ENCODE measurements at regions not wholly inside any gene's neighbourhood (a gene's known extent, or its start where the extent isn't known, plus 50 kb on each side); places are given as distances from the start of the nearest gene placed in this dataset.
A peak's percentile ranks its signal among the peaks of the same experiment; 100 is the strongest.
"Not testable (repeated sequence)": the region's sequence is repeated elsewhere in the genome, so short reads cannot be mapped to it uniquely, and the experiment has no call there.

- no peaks in the 10 kb centered on the region for H3K36me3 Mint-ChIP-seq
- H3K9me3 Mint-ChIP-seq: no peaks in the 10 kb centered on the region
- peak overlapping the region in 1 of 2 donors; percentile 72 for H3K27ac Mint-ChIP-seq
- DNase-seq (ENCODE audit: low spot score in 2 of 2) (no peak), ATAC-seq (no peak)
Observed at GRCh38 chr12:32010631-32011336, 51.6 kb downstream of the RESF1 start.

GRCh38 chr12:32012249-32012785, 53.1 kb downstream of the RESF1 start:
- H3K27ac Mint-ChIP-seq: peak overlapping the region; percentile 6 to 52
- no peaks in the 10 kb centered on the region for H3K36me3 Mint-ChIP-seq
- ATAC-seq: no peak
- no peak for DNase-seq (ENCODE audit: low spot score in 2 of 2)
- no peaks in the 10 kb centered on the region for H3K9me3 Mint-ChIP-seq

GRCh38 chr12:32015036-32015435, 55.8 kb downstream of the RESF1 start:
- no peaks in the 10 kb centered on the region for H3K36me3 Mint-ChIP-seq
- DNase-seq (ENCODE audit: low spot score in 2 of 2): no peak
- H3K27ac Mint-ChIP-seq: no peak overlapping the region
- no peak for ATAC-seq
- no peaks in the 10 kb centered on the region for H3K9me3 Mint-ChIP-seq

DNA sequence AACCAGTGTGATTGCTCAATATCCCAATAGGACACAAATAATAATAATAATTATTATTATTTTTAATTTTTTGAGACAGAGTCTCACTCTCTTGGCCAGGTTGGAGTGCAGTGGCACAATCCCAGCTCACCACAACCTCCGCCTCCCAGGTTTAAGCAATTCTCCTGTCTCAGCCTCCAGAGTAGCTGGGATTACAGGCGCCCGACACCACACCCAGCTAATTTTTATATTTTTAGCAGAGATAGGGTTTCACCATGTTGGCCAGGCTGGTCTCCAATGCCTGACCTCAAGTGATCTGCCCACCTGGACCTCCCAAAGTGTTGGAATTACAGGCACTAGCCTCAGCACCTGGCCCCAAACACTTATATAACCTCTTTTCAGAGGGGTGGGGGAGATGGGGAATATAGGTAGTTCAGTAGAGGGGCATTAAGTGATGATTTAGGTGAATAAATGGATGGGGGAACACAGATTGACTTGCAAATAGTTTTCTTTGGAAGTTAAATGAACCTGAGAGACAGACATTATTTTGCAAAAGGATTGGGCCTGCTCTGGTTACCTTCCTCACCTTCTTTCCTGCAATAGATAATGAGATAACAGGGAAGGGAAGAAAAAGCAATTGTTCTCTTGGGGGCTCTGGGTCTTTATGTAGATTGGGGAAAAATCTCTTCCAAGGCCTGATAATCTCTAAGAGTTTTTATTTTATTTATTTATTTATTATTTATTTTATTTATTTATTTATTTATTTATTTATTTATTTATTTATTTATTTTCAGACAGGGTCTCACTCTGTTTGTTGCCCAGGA, 57.7 kb downstream of the RESF1 start:
- DNase-seq (ENCODE audit: low spot score in 2 of 2) (no peak), ATAC-seq (no peak)
- Mint-ChIP-seq H3K27ac (no peak overlapping the region), H3K9me3 (peaks cover 0 to 6% of the 10 kb centered on the region in 2 donors), H3K36me3 (peaks cover 0 to 5% of the 10 kb centered on the region in 2 donors)

DNA sequence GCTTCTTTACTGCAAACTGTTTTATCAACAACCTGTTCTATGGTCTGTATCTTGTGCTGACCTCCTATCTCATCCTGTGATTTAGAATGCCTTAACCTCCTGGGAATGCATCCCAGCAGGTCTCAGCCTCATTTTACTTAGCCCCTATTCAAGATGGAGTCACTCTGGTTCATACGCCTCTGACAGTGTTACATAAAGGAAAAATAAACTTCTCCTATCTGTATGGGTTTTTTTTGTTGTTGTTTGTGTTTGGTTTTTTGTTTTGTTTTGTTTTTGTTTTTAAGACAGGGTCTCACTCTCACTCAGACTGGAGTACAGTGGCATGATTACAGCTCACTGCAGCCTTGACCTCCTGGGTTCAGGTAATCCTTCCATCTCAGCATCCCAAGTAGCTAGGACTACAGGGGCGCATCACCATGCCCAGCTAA, 62.1 kb downstream of the RESF1 start:
- DNase-seq (ENCODE audit: low spot score in 2 of 2) (no peak), ATAC-seq (no peak)
- Mint-ChIP-seq H3K27ac (peak overlapping the region; percentile 52 to 58), H3K36me3 (peaks cover 16 to 20% of the 10 kb centered on the region in 2 donors), H3K9me3 (peaks cover 4 to 12% of the 10 kb centered on the region in 2 donors)

DNA sequence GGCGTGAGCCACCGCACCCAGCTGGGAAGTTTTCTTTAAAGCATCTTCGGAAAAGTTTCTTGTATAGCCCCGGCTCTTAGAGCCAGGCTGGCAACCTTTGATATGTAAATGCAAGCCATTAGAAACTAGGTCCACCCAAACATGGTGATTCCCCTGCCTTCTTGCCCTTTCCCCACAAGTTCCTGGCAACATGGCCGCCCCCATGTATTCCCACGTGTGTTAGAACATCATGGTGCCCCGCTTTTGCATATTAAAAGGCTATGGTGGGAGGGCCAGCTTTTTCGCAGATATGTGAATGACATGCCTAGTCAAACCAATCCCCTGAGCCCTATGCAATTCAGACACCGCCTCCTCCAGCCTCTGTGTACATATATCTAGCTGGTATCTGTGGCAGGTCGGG, 63.2 kb downstream of the RESF1 start:
- H3K9me3 Mint-ChIP-seq: peaks cover 4 to 12% of the 10 kb centered on the region in 2 donors

GRCh38 chr12:32023861-32024260, 64.6 kb downstream of the RESF1 start:
- not testable (repeated sequence) for H3K27ac Mint-ChIP-seq; DNase-seq (ENCODE audit: low spot score in 2 of 2); ATAC-seq
- H3K9me3 Mint-ChIP-seq: peaks cover 4 to 12% of the 10 kb centered on the region in 2 donors
- H3K36me3 Mint-ChIP-seq: peaks cover 16 to 20% of the 10 kb centered on the region in 2 donors

More for the DNA sequence above, 63.2 kb downstream of the RESF1 start:
- DNase-seq (ENCODE audit: low spot score in 2 of 2); ATAC-seq; H3K27ac Mint-ChIP-seq: not testable (repeated sequence)
- peaks cover 16 to 20% of the 10 kb centered on the region in 2 donors for H3K36me3 Mint-ChIP-seq

GRCh38 chr12:32024884-32025592, 65.8 kb downstream of the RESF1 start:
- Mint-ChIP-seq H3K9me3 (peaks cover 4 to 12% of the 10 kb centered on the region in 2 donors), H3K27ac (peak overlapping the region in 1 of 2 donors; percentile 72), H3K36me3 (peaks cover 16 to 20% of the 10 kb centered on the region in 2 donors)
- DNase-seq (ENCODE audit: low spot score in 2 of 2) (no peak), ATAC-seq (no peak)

GRCh38 chr12:32025906-32026305, 66.7 kb downstream of the RESF1 start:
- ATAC-seq (peak; percentile 99), DNase-seq (ENCODE audit: low spot score in 2 of 2) (peak; percentile 40 to 73)
- peaks cover 16 to 20% of the 10 kb centered on the region in 2 donors for H3K36me3 Mint-ChIP-seq
- H3K27ac Mint-ChIP-seq: peak overlapping the region; percentile 1 to 72
- H3K9me3 Mint-ChIP-seq: peaks cover 4 to 12% of the 10 kb centered on the region in 2 donors

GRCh38 chr12:32027684-32028365, 68.6 kb downstream of the RESF1 start:
- DNase-seq (ENCODE audit: low spot score in 2 of 2) (no peak), ATAC-seq (no peak)
- Mint-ChIP-seq H3K27ac (no peak overlapping the region), H3K9me3 (peaks cover 4% of the 10 kb centered on the region in 2 donors), H3K36me3 (peaks cover 11 to 15% of the 10 kb centered on the region in 2 donors)

GRCh38 chr12:32030151-32030550, 70.9 kb downstream of the RESF1 start:
- DNase-seq (ENCODE audit: low spot score in 2 of 2) (no peak), ATAC-seq (no peak)
- Mint-ChIP-seq H3K36me3 (peaks cover 0 to under 1% of the 10 kb centered on the region in 2 donors), H3K9me3 (no peaks in the 10 kb centered on the region), H3K27ac (no peak overlapping the region)

DNA sequence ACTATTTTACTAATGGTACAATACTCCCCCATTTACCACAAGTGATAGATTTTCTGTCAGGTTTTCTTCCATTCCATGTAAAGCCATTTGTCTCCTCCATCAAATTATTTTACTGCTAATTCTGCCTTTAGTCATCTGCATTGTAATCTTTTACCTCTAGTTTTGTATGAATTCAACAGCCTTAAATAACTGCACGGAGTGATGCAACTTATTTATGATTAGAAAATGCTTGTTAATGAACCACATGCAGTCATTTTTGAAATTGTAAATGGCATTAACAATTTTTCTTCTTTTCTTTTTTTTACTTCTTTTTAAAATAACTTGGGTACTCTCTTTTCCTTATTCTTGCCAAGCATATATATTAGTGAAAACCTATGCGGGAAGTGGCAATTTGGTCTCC, 71.5 kb downstream of the RESF1 start:
- ATAC-seq (no peak), DNase-seq (ENCODE audit: low spot score in 2 of 2) (no peak)
- no peaks in the 10 kb centered on the region for H3K9me3 Mint-ChIP-seq
- H3K36me3 Mint-ChIP-seq: no peaks in the 10 kb centered on the region
- H3K27ac Mint-ChIP-seq: no peak overlapping the region

DNA sequence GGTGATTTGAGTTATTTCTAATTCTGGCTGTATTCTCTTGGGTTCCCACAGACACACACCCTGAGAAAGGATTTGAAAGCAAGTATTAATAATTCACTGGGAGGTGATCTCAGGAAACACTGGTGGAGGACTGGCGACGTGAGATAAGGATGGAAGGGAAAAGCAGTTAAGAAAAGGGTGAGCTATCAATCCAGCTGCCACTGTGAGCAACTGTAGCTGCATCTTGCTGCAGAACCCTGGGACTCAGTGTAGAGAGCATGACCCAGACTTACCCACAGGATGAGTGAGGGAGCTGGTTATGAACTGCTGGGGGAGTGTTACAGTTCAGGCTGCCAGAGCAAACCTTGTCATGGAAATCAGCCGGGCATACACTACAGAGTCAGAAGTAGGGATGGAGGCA, 71.9 kb downstream of the RESF1 start:
- no peak for ATAC-seq
- no peaks in the 10 kb centered on the region for H3K9me3 Mint-ChIP-seq
- H3K36me3 Mint-ChIP-seq: no peaks in the 10 kb centered on the region
- no peak for DNase-seq (ENCODE audit: low spot score in 2 of 2)
- H3K27ac Mint-ChIP-seq: no peak overlapping the region

- Mint-ChIP-seq H3K9me3 (no peaks in the 10 kb centered on the region), H3K27ac (peak overlapping the region in 1 of 2 donors; percentile 10), H3K36me3 (no peaks in the 10 kb centered on the region)
- ATAC-seq (no peak), DNase-seq (ENCODE audit: low spot score in 2 of 2) (no peak)
Observed at GRCh38 chr12:32032205-32032810, 73.1 kb downstream of the RESF1 start.

DNA sequence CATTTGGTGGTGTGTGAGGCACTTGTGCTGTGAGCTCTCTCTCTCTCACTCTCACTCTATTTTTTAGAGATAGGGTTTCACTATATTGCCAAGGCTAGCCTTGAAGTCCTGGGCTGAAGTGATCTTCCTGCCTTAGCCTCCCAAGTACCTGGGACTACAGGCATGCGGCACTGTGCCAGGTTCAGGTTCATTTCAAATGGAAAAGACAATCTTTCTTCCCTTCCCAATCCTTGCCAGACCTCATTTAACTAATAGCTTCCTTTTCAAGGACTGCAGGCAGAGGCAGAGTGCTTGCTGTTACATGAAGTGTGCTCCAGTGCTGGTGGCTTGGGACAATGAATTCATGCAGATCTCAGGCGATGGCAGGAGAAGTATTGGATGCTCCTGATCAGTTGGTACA, 73.2 kb upstream of the BICD1 start:
- ATAC-seq: no peak
- Mint-ChIP-seq H3K36me3 (no peaks in the 10 kb centered on the region), H3K9me3 (no peaks in the 10 kb centered on the region), H3K27ac (no peak overlapping the region)
- DNase-seq (ENCODE audit: low spot score in 2 of 2): no peak

GRCh38 chr12:32034045-32034444, 72.6 kb upstream of the BICD1 start:
- Mint-ChIP-seq H3K36me3 (no peaks in the 10 kb centered on the region), H3K9me3 (no peaks in the 10 kb centered on the region), H3K27ac (no peak overlapping the region)
- ATAC-seq: no peak
- DNase-seq (ENCODE audit: low spot score in 2 of 2): no peak
